ENCODE measurements at regions not wholly inside any gene's neighbourhood (a gene's known extent, or its start where the extent isn't known, plus 50 kb on each side); places are given as distances from the start of the nearest gene placed in this dataset.

DNA sequence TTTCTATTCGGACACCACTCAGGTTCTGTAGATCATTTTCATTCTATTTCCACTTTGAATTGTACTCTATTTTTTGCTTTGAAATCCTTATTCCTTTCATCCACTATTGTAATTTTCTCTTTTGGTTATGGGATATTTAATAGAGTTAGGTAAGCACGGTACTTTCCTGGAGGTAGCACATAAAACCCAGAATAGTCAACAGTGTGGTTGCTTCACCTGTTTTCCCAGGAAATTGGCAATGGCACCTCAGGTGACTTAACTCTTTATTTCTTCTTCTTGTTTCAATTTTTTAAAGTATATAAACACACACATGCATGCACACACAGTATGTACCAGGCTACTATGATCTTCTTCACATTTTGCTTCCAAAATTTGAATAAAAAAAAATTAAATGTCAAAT, 682.0 kb upstream of the TMEFF2 start:
- Mint-ChIP-seq H3K4me1 (no peaks in the 10 kb centered on the region), H3K27me3 (no peaks in the 10 kb centered on the region), H3K27ac (no peak overlapping the region), H3K9me3 (no peaks in the 10 kb centered on the region), H3K4me3 (no peak overlapping the region), H3K36me3 (no peaks in the 10 kb centered on the region)
- no peak for DNase-seq

DNA sequence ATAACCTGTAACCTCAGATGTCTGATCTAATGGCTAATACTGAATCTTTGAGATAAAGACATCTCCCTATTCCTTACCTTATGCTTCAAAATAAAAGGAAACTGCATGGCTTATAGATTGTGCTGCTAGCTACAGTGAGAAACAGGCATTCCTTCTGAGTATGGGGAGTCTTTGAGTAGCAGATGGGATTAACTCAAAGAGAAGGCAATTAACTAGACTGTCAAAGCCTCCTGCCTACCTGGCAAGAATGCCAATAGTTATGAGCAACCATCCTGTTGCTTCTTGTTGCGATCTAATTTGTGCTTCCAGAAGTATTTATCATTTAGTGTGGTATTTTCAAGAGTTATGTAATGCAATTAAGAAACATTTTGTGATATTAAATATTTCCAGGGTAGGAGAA, 660.0 kb upstream of the TMEFF2 start:
- Mint-ChIP-seq H3K9me3 (no peaks in the 10 kb centered on the region), H3K4me3 (no peak overlapping the region), H3K36me3 (no peaks in the 10 kb centered on the region), H3K27me3 (no peaks in the 10 kb centered on the region), H3K4me1 (no peaks in the 10 kb centered on the region), H3K27ac (no peak overlapping the region)
- DNase-seq = no peak

DNA sequence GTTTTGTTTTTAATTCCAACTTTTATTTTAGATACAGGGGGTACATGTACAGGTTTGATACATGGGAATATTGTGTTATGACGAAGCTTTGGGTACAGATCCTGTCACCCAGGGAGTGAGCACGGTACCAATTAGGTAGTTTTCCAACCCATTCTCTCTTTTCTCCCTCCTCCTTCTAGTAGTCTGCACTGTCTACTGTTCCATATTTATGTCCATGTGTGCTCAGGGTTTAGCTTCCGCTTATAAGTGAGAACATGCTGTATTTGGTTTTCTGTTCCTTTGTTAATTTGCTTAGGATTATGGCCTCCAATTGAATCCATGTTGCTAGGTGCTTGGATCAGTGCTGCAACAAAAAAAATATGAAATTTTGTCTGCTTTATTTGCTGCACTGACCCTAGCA, 659.3 kb upstream of the TMEFF2 start:
- no peaks in the 10 kb centered on the region for H3K27me3 Mint-ChIP-seq

DNA sequence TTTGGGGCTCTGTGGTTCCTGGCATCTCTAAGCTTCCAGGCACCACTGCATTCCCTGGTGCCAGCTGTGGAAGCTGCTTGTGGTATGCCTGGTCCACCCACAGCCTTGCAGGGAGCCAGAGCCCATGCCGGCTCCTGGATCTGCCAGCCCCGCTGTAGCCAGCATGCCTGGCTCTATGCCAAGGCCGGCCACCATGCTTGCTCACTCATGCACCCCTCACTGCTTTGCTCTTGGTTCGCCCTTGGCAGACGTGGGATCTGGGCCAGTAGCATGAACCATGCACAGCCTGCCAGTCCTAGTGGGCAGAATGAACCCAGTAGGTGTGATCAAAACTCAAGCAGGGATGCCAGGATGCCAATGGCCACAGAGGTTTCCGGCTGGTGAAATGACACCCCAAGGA, 634.2 kb upstream of the TMEFF2 start:
- no peaks in the 10 kb centered on the region for H3K36me3 Mint-ChIP-seq
- H3K9me3 Mint-ChIP-seq = peaks cover 2% of the 10 kb centered on the region
- H3K4me3 Mint-ChIP-seq = no peak overlapping the region
- DNase-seq = no peak
- no peaks in the 10 kb centered on the region for H3K4me1 Mint-ChIP-seq
- H3K27ac Mint-ChIP-seq = no peak overlapping the region
- no peaks in the 10 kb centered on the region for H3K27me3 Mint-ChIP-seq

More for the DNA sequence above, 659.3 kb upstream of the TMEFF2 start:
- no peak overlapping the region for H3K27ac Mint-ChIP-seq
- no peaks in the 10 kb centered on the region for H3K4me1 Mint-ChIP-seq
- H3K4me3 Mint-ChIP-seq = no peak overlapping the region
- H3K36me3 Mint-ChIP-seq = no peaks in the 10 kb centered on the region
- H3K9me3 Mint-ChIP-seq = no peaks in the 10 kb centered on the region
- DNase-seq = no peak

- Mint-ChIP-seq H3K4me3 (no peak overlapping the region), H3K4me1 (no peaks in the 10 kb centered on the region), H3K27ac (no peak overlapping the region), H3K36me3 (no peaks in the 10 kb centered on the region), H3K27me3 (no peaks in the 10 kb centered on the region), H3K9me3 (peaks cover 2% of the 10 kb centered on the region)
- DNase-seq = no peak
Observed at GRCh38 chr2:192828175-192828574, 633.4 kb upstream of the TMEFF2 start.

DNA sequence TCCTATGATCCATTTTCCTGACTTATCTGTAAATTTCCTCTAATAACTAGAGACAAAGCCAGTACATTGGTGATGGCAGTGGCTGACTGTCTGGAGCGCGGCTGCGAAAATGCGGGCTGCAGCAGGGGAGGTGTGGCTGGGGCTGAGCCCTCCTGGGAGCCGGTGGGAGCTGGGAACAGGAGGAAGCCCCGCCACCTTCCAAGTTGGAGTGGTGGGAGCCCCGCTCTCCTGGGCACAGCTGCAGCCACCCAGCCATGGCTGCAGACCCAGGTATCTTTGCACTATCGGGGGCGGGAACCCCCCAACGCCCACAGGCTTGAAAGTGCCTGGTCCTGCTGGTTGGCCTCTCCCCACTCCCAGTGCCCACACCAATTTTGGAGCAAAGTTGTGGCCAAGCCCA, 633.0 kb upstream of the TMEFF2 start:
- H3K4me3 Mint-ChIP-seq = no peak overlapping the region
- no peaks in the 10 kb centered on the region for H3K4me1 Mint-ChIP-seq
- H3K27me3 Mint-ChIP-seq = no peaks in the 10 kb centered on the region
- no peak overlapping the region for H3K27ac Mint-ChIP-seq
- DNase-seq = no peak
- no peaks in the 10 kb centered on the region for H3K36me3 Mint-ChIP-seq
- peaks cover 2% of the 10 kb centered on the region for H3K9me3 Mint-ChIP-seq

DNA sequence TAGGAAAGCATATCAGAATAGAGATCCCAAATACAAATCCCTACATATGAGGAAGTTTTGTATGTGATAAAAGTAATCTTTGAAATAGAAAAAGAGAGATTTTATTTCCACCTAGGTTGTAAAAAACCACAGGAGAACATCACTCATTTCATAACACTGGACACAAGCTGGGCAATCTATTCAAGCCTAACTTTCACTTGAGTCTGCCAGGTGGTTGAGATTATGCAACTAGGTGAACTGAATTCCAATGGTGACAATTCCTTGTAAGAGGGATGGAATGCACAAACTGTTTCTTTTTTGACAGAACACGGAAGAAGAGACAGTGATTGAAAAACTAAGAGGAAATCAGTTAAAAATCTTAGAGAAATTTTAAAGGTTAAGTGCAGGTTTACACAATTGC, 619.6 kb upstream of the TMEFF2 start:
- H3K27ac Mint-ChIP-seq = no peak overlapping the region
- no peaks in the 10 kb centered on the region for H3K4me1 Mint-ChIP-seq
- H3K27me3 Mint-ChIP-seq = no peaks in the 10 kb centered on the region
- no peak overlapping the region for H3K4me3 Mint-ChIP-seq
- no peaks in the 10 kb centered on the region for H3K36me3 Mint-ChIP-seq
- peaks cover 5% of the 10 kb centered on the region for H3K9me3 Mint-ChIP-seq
- no peak for DNase-seq

- Mint-ChIP-seq H3K36me3 (no peaks in the 10 kb centered on the region), H3K27me3 (no peaks in the 10 kb centered on the region), H3K4me3 (no peak overlapping the region), H3K4me1 (no peaks in the 10 kb centered on the region), H3K27ac (no peak overlapping the region), H3K9me3 (peaks cover 7% of the 10 kb centered on the region)
- DNase-seq = no peak
Observed at GRCh38 chr2:192813341-192813740, 618.6 kb upstream of the TMEFF2 start.

- peaks cover 12% of the 10 kb centered on the region for H3K9me3 Mint-ChIP-seq
- H3K27ac Mint-ChIP-seq = no peak overlapping the region
- H3K27me3 Mint-ChIP-seq = no peaks in the 10 kb centered on the region
- H3K4me1 Mint-ChIP-seq = no peaks in the 10 kb centered on the region
- H3K36me3 Mint-ChIP-seq = no peaks in the 10 kb centered on the region
- DNase-seq = no peak
- no peak overlapping the region for H3K4me3 Mint-ChIP-seq
Observed at GRCh38 chr2:192809173-192809572, 614.4 kb upstream of the TMEFF2 start.

- H3K27ac Mint-ChIP-seq = no peak overlapping the region
- H3K27me3 Mint-ChIP-seq = no peaks in the 10 kb centered on the region
- no peaks in the 10 kb centered on the region for H3K9me3 Mint-ChIP-seq
- no peaks in the 10 kb centered on the region for H3K4me1 Mint-ChIP-seq
- H3K36me3 Mint-ChIP-seq = no peaks in the 10 kb centered on the region
- H3K4me3 Mint-ChIP-seq = no peak overlapping the region
- no peak for DNase-seq
Observed at GRCh38 chr2:192783643-192784042, 588.9 kb upstream of the TMEFF2 start.

DNA sequence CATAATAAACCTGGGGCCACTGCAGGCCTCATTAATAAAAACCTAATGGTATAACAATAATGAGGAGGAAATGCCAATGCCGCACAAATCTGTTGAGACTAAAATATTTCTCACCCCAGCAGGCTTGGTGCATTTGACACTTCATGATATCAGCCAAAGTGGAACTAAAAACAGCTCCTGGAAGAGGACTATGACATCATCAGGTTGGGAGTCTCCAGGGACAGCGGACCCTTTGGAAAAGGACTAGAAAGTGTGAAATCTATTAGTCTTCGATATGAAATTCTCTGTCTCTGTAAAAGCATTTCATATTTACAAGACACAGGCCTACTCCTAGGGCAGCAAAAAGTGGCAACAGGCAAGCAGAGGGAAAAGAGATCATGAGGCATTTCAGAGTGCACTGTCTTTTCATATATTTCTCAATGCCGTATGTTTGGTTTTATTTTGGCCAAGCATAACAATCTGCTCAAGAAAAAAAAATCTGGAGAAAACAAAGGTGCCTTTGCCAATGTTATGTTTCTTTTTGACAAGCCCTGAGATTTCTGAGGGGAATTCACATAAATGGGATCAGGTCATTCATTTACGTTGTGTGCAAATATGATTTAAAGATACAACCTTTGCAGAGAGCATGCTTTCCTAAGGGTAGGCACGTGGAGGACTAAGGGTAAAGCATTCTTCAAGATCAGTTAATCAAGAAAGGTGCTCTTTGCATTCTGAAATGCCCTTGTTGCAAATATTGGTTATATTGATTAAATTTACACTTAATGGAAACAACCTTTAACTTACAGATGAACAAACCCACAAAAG, 580.9 kb upstream of the TMEFF2 start:
- no peaks in the 10 kb centered on the region for H3K4me1 Mint-ChIP-seq
- H3K27ac Mint-ChIP-seq = no peak overlapping the region
- no peaks in the 10 kb centered on the region for H3K27me3 Mint-ChIP-seq
- no peaks in the 10 kb centered on the region for H3K36me3 Mint-ChIP-seq
- no peak for DNase-seq
- no peak overlapping the region for H3K4me3 Mint-ChIP-seq
- H3K9me3 Mint-ChIP-seq = no peaks in the 10 kb centered on the region

- H3K27me3 Mint-ChIP-seq = no peaks in the 10 kb centered on the region
- H3K36me3 Mint-ChIP-seq = no peaks in the 10 kb centered on the region
- no peak for DNase-seq
- H3K27ac Mint-ChIP-seq = no peak overlapping the region
- H3K4me3 Mint-ChIP-seq = no peak overlapping the region
- no peaks in the 10 kb centered on the region for H3K9me3 Mint-ChIP-seq
- H3K4me1 Mint-ChIP-seq = no peaks in the 10 kb centered on the region
Observed at GRCh38 chr2:192775011-192775410, 580.3 kb upstream of the TMEFF2 start.

DNA sequence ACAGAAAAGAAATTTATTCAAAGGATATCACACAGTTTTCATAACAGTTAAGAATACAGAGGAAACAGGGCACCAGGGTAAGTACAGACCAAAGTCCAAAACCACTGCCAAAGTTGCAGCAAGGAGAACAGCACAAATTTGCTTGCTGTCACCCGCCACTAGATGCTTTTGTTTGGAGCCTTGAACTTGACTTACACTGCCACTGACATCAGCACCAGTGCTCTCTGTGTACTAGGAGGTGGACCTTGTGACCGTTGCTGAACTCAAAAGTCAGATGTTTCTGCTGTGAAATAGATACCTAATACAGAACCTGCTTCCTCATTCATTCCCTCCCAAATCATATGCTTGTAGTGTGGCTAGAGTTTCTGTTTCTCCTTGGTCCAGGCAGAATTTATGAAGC, 578.3 kb upstream of the TMEFF2 start:
- Mint-ChIP-seq H3K36me3 (no peaks in the 10 kb centered on the region), H3K9me3 (no peaks in the 10 kb centered on the region), H3K27ac (no peak overlapping the region), H3K4me3 (no peak overlapping the region), H3K27me3 (no peaks in the 10 kb centered on the region), H3K4me1 (no peaks in the 10 kb centered on the region)
- DNase-seq = no peak

- H3K4me1 Mint-ChIP-seq = no peaks in the 10 kb centered on the region
- H3K27me3 Mint-ChIP-seq = no peaks in the 10 kb centered on the region
- H3K27ac Mint-ChIP-seq = no peak overlapping the region
- H3K4me3 Mint-ChIP-seq = no peak overlapping the region
- no peaks in the 10 kb centered on the region for H3K9me3 Mint-ChIP-seq
- no peaks in the 10 kb centered on the region for H3K36me3 Mint-ChIP-seq
- DNase-seq = no peak
Observed at GRCh38 chr2:192749611-192750200, 555.0 kb upstream of the TMEFF2 start.

DNA sequence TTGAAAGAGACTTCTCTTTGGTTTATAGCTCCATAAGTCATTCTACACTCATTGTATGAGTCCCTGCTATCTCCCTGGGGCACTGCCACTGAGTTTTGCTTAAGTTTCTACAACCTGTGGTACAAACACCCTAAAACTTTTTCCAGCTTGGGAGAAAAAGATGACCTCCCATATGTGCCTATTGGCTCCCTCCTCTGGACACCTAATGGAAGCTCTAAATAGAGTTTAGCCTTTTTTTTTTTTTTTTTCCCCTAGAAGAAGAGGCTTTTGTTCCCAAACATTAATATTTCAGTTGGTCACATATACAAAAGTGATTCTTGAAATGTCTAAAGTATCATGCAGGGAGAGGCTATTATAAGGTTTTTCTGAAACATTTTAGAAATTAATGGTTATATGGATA, 547.2 kb upstream of the TMEFF2 start:
- H3K9me3 Mint-ChIP-seq = no peaks in the 10 kb centered on the region
- no peak for DNase-seq
- H3K4me1 Mint-ChIP-seq = no peaks in the 10 kb centered on the region
- H3K27ac Mint-ChIP-seq = no peak overlapping the region
- H3K4me3 Mint-ChIP-seq = no peak overlapping the region
- no peaks in the 10 kb centered on the region for H3K36me3 Mint-ChIP-seq
- no peaks in the 10 kb centered on the region for H3K27me3 Mint-ChIP-seq

DNA sequence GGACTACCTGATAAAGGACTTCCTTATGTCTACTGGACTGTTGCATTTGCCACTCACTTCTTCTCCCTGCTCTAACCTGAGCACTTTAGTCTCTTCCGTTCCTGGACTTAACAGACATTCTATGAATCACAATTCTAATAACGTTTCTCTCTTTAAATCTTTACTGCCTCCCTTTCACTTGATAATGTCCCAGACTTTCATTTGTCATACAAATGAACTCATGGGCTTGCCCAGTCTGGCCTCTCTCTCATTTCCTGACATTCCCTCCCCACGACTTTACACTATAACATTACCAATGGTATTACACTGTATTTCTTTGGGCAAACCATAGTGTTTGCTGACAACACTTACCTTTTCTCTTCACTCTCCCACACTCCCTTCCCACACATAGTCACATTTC, 540.7 kb upstream of the TMEFF2 start:
- Mint-ChIP-seq H3K27me3 (no peaks in the 10 kb centered on the region), H3K9me3 (no peaks in the 10 kb centered on the region), H3K4me1 (no peaks in the 10 kb centered on the region), H3K4me3 (no peak overlapping the region), H3K27ac (no peak overlapping the region), H3K36me3 (no peaks in the 10 kb centered on the region)
- DNase-seq = no peak
